Stomach (tissue), 8 donors: ENCODE measurements at regions not wholly inside any gene's neighbourhood (a gene's known extent, or its start where the extent isn't known, plus 50 kb on each side); places are given as distances from the start of the nearest gene placed in this dataset.

Experiments used
- DNase-seq, 2 donors: peaks; one replicate each; pipeline versions ENCODE4 v3.0.0 to v3.0.0-alpha.2; 2013 to 2019
- H3K27ac ChIP-seq, 5 donors: fragments of 200-600 bp in 4 of 5; sonication (generic) in 4 of 5; one replicate each; pipeline ENCODE4 v1.5.1; 2013 to 2019; ENCODE audit warnings: mild to moderate bottlenecking in 1 of 5, moderate library complexity in 1 of 5
- H3K27me3 ChIP-seq, 3 donors: fragments of 200-600 bp; sonication (generic); one replicate each; pipeline ENCODE4 v1.5.1; 2017 to 2019; ENCODE audit warnings: mixed run types in 1 of 3
- H3K36me3 ChIP-seq, 4 donors: fragments of 200-600 bp; sonication (generic); 1 replicate in 3 of 4; 2 replicates in 1 of 4; pipeline ENCODE4 v1.5.1; 2016 to 2019
- H3K4me1 ChIP-seq, 4 donors: fragments of 200-600 bp; sonication (generic); one replicate each; pipeline ENCODE4 v1.5.1; 2016 to 2019
- H3K4me3 ChIP-seq, 4 donors: fragments of 200-600 bp; sonication (generic) in 3 of 4; one replicate each; pipeline ENCODE4 v1.5.1; 2016 to 2019; ENCODE audit warnings: mild to moderate bottlenecking in 1 of 4
- H3K9me3 ChIP-seq, 4 donors: fragments of 200-600 bp; sonication (generic); one replicate each; pipeline ENCODE4 v1.5.1; 2016 to 2019
- CTCF ChIP-seq, 7 experiments: fragments of 450-650 bp in 4 of 7; fragments of 200-600 bp in 3 of 7; sonication (generic) in 3 of 7; IDR thresholded peaks; one replicate each; pipeline ENCODE4 v1.5.1; 2016 to 2019; ENCODE audit warnings: antibody characterized with exemption in 7 of 7, control low read depth in 2 of 7, mild to moderate bottlenecking in 1 of 7
- EP300 ChIP-seq: sonication (generic); formaldehyde crosslinking; IDR thresholded peaks from one replicate; pipeline ENCODE4 v1.6.1; 2017; ENCODE audit warnings: antibody characterized with exemption
- POLR2A ChIP-seq, 4 donors: fragments of 450-650 bp; IDR thresholded peaks; one replicate each; pipeline ENCODE4 v1.6.1; 2016; ENCODE audit warnings: antibody characterized with exemption in 4 of 4, control low read depth in 2 of 4, mild to moderate bottlenecking in 1 of 4, moderate library complexity in 1 of 4
- POLR2AphosphoS5 ChIP-seq, 3 donors: sonication (generic); formaldehyde crosslinking; IDR thresholded peaks; one replicate each; pipeline ENCODE4 v1.6.1; 2016; ENCODE audit warnings: antibody characterized with exemption in 3 of 3
- WGBS, 5 donors: extraction: QIAGEN DNeasy Blood & Tissue Kit in 3 of 5; methylation state at CpG; one replicate each; pipeline versions ENCODE4 v1.1.5 to v1.1.7; 2013 to 2018; 5-methylcytosine and 5-hydroxymethylcytosine counted together
- intact Hi-C: fragments of 100-400 bp; cut with DNase I; formaldehyde crosslinking; loops from one replicate; pipeline ENCODE4 v1.15.1; 2023; ENCODE audit warnings: low total_unique reads
- donor health status: healthy with polysubstance abuse.
- donor health status: Bipolar disorder and iron deficiency.
- donor health status: healthy.

GRCh38 chr11:28463826-28464225 lies 355.6 kb downstream of the METTL15 start:
- Histone ChIP-seq H3K27ac (no peak overlapping the region), H3K36me3 (no peaks in the 10 kb centered on the region), H3K4me3 (no peak overlapping the region), H3K27me3 (no peaks in the 10 kb centered on the region), H3K9me3 (no peaks in the 10 kb centered on the region), H3K4me1 (no peaks in the 10 kb centered on the region)
- 72 to 82% (median 76%) methylated on average over 4 of the region's 4 CpGs for WGBS, 5 donors
- DNase-seq: peak in 1 of 2 donors; percentile 11
- no peak for TF ChIP-seq CTCF (IDR thresholded peaks at IDR 0.05)
- no peak for TF ChIP-seq POLR2AphosphoS5 (IDR thresholded peaks at IDR 0.05)
- TF ChIP-seq POLR2A (IDR thresholded peaks at IDR 0.05): no peak
- intact Hi-C loops: no loop called here

DNA sequence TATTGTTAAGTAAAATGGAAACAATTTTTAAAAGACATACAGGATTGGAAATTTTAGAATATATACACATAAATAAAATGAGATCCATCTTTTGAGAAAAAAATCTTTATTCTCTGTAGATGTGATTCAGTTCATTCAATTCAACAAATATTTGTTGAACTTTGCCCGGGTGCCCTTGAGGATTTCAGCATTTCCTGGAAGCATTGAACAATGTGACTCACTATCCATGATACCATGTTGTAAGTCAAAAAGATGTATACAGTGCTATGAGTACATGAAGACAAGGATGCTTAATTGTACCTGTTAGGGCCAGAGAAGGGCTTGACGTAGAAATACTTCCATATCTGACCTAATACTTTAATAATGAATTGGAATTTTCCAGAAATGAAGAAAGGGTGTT lies 353.7 kb downstream of the METTL15 start:
- intact Hi-C loops: no loop called here
- no peaks in the 10 kb centered on the region for H3K36me3 ChIP-seq
- H3K27me3 ChIP-seq: no peaks in the 10 kb centered on the region
- H3K4me1 ChIP-seq: no peaks in the 10 kb centered on the region
- no peak for DNase-seq
- 82 to 88% (median 85%) methylated on average over 2 of the region's 2 CpGs for WGBS, 5 donors
- H3K4me3 ChIP-seq: no peak overlapping the region
- H3K9me3 ChIP-seq: no peaks in the 10 kb centered on the region
- H3K27ac ChIP-seq: no peak overlapping the region
- TF ChIP-seq CTCF (IDR thresholded peaks at IDR 0.05) (no peak), EP300 (no peak), POLR2AphosphoS5 (IDR thresholded peaks at IDR 0.05) (no peak), POLR2A (IDR thresholded peaks at IDR 0.05) (no peak)

GRCh38 chr11:28461338-28461737 lies 353.1 kb downstream of the METTL15 start:
- TF ChIP-seq EP300 (no peak), CTCF (IDR thresholded peaks at IDR 0.05) (no peak), POLR2AphosphoS5 (IDR thresholded peaks at IDR 0.05) (no peak), POLR2A (IDR thresholded peaks at IDR 0.05) (no peak)
- no peak overlapping the region for H3K27ac ChIP-seq
- H3K9me3 ChIP-seq: no peaks in the 10 kb centered on the region
- H3K4me3 ChIP-seq: no peak overlapping the region
- intact Hi-C loops: no loop called here
- no peaks in the 10 kb centered on the region for H3K36me3 ChIP-seq
- no peaks in the 10 kb centered on the region for H3K4me1 ChIP-seq
- 50 to 80% (median 64%) methylated on average over 1 of the region's 1 CpG for WGBS, 5 donors
- no peak for DNase-seq
- no peaks in the 10 kb centered on the region for H3K27me3 ChIP-seq

DNA sequence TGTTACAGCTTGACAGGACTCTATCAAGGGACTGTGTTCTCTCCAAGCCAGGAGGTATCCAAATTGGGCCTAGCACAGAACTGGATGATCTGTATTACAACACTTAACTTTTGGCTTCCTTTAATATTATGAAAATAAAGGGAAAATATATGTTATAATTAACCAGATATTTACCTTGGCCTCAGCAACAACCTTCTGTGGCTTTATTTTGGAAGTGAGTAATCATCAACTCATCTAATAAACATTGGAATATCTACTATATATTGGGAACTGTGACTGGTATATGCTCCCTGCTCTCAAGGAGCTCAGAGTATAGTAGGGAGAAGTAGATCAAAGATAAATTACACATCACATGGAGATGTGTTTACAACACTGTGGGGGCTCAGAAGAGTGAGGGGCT lies 352.2 kb downstream of the METTL15 start:
- DNase-seq: no peak
- Histone ChIP-seq H3K27me3 (no peaks in the 10 kb centered on the region), H3K4me1 (no peaks in the 10 kb centered on the region), H3K4me3 (no peak overlapping the region), H3K9me3 (no peaks in the 10 kb centered on the region), H3K36me3 (no peaks in the 10 kb centered on the region), H3K27ac (no peak overlapping the region)
- intact Hi-C loops: no loop called here
- TF ChIP-seq EP300 (no peak), POLR2A (IDR thresholded peaks at IDR 0.05) (no peak), POLR2AphosphoS5 (IDR thresholded peaks at IDR 0.05) (no peak), CTCF (IDR thresholded peaks at IDR 0.05) (no peak)

- H3K4me1 ChIP-seq: no peaks in the 10 kb centered on the region
- no peak for TF ChIP-seq CTCF (IDR thresholded peaks at IDR 0.05)
- H3K4me3 ChIP-seq: no peak overlapping the region
- no peak for DNase-seq
- H3K27ac ChIP-seq: no peak overlapping the region
- intact Hi-C loops: no loop called here
- no peaks in the 10 kb centered on the region for H3K9me3 ChIP-seq
- WGBS, 5 donors: 76 to 90% (median 89%) methylated on average over 2 of the region's 2 CpGs
- no peaks in the 10 kb centered on the region for H3K27me3 ChIP-seq
- H3K36me3 ChIP-seq: no peaks in the 10 kb centered on the region
These were observed 351.7 kb downstream of the METTL15 start for GRCh38 chr11:28459912-28460311.
